K562 (cell line): ENCODE measurements at regions not wholly inside any gene's neighbourhood (a gene's known extent, or its start where the extent isn't known, plus 50 kb on each side); places are given as distances from the start of the nearest gene placed in this dataset.

Experiments used
- ATAC-seq: fragments of 200-7000 bp; cut with Tn5 transposase; 3 replicates; pipeline ENCODE4 v1.9.1; 2020; ENCODE audit warnings: moderate library complexity
- BruUV-seq: library from RNA; stranded (reverse); fragments of 400-500 nt; replicated peaks from 2 replicates; lab custom pipeline; 2021; lab: Mats Ljungman, UMichigan
- CTCF ChIA-PET: fragments of 300-600 bp; formaldehyde crosslinking; extraction: SDS; loops from one replicate; lab custom pipeline; 2021; ENCODE audit warnings: low intra/inter-chr PET ratio; lab: Yijun Ruan, JAX
- POLR2A ChIA-PET: fragments of 300-600, 350-650 bp; sonication (Branson Sonifier 250); formaldehyde crosslinking; extraction: SDS; loops from one replicate; lab custom pipeline; 2021; ENCODE audit warnings: antibody characterized with exemption, inconsistent platforms; lab: Yijun Ruan, JAX
- DNase-seq, 4 experiments: peaks; one replicate each; pipeline versions ENCODE4 v3.0.0 to v3.0.0-alpha.2; 2011 to 2018; ENCODE audit warnings: low spot score in 3 of 4, mixed read lengths in 3 of 4; ENCODE audit errors: extremely low read depth in 1 of 4
- FAIRE-seq: peaks from 2 replicates; lab custom pipeline; 2011; peaks lifted over from hg19 to GRCh38; lab: Jason Lieb, UNC
- H2AFZ ChIP-seq: 2 replicates; pipeline ENCODE4 v1.6.0; 2011; ENCODE audit warnings: low read depth, low read length, control low read depth, inconsistent platforms
- H3K27ac ChIP-seq: fragments of 200-600 bp; 3 replicates; pipeline ENCODE4 v1.8.0; 2011; ENCODE audit warnings: low read depth, mild to moderate bottlenecking, control low read depth, inconsistent platforms, low read length, moderate library complexity, mixed read lengths; ENCODE audit errors: extremely low read depth
- H3K27me3 ChIP-seq, 2 experiments: fragments of 300-600 bp in 1 of 2; 2 replicates in 1 of 2; 3 replicates in 1 of 2; pipeline versions ENCODE4 v1.6.0 to v1.8.0; 2011; ENCODE audit warnings: inconsistent platforms in 2 of 2, low read length in 2 of 2, mild to moderate bottlenecking in 1 of 2, mixed read lengths in 1 of 2, moderate library complexity in 1 of 2; ENCODE audit not compliant: control insufficient read depth in 2 of 2, insufficient read depth in 2 of 2
- H3K36me3 ChIP-seq: fragments of 300-600 bp; 3 replicates; pipeline ENCODE4 v1.8.0; 2011; ENCODE audit warnings: mild to moderate bottlenecking, low read length, inconsistent platforms; ENCODE audit not compliant: control insufficient read depth, insufficient read depth
- H3K4me1 ChIP-seq, 2 experiments: fragments of 200-600 bp in 1 of 2; replicated peaks in 1 of 2; 2 replicates in 1 of 2; 3 replicates in 1 of 2; pipeline versions ENCODE4 v1.5.1 to v1.8.0; 2011; ENCODE audit warnings: inconsistent platforms in 2 of 2, low read length in 2 of 2, mild to moderate bottlenecking in 1 of 2, mixed read lengths in 1 of 2, moderate library complexity in 1 of 2; ENCODE audit not compliant: control insufficient read depth in 2 of 2, insufficient read depth in 2 of 2
- H3K4me2 ChIP-seq: 2 replicates; pipeline ENCODE4 v1.6.1; 2011; ENCODE audit warnings: low read length, control low read depth, inconsistent platforms, mixed read lengths; ENCODE audit not compliant: insufficient read depth
- H3K4me3 ChIP-seq: fragments of 200-600 bp; sonication (generic), shearing (Covaris generic); 2 replicates; pipeline ENCODE4 v1.5.1; 2016; ENCODE audit warnings: control low read depth, inconsistent platforms
- H3K79me2 ChIP-seq: fragments of 200-600 bp; 3 replicates; pipeline ENCODE4 v1.8.0; 2011; ENCODE audit warnings: low read length, inconsistent platforms; ENCODE audit not compliant: control insufficient read depth, insufficient read depth
- H3K9ac ChIP-seq, 2 experiments: 2 replicates each; pipeline versions ENCODE4 v1.6.0 to v1.6.1; 2011; ENCODE audit warnings: low read depth in 2 of 2, low read length in 2 of 2, control low read depth in 1 of 2, inconsistent platforms in 1 of 2, mild to moderate bottlenecking in 1 of 2, mixed read lengths in 1 of 2; ENCODE audit not compliant: insufficient read depth in 1 of 2
- H3K9me1 ChIP-seq: one replicate; pipeline ENCODE4 v1.6.0; 2011; ENCODE audit warnings: inconsistent platforms, mild to moderate bottlenecking, low read length, moderate library complexity; ENCODE audit not compliant: control insufficient read depth, insufficient read depth
- H3K9me3 ChIP-seq: replicated peaks from 2 replicates; pipeline ENCODE4 v1.5.1; 2011; ENCODE audit warnings: low read depth, low read length, inconsistent platforms; ENCODE audit not compliant: control insufficient read depth, insufficient read depth
- H4K20me1 ChIP-seq: replicated peaks from 2 replicates; pipeline ENCODE4 v1.6.1; 2011; ENCODE audit warnings: low read length, inconsistent platforms, mixed read lengths; ENCODE audit not compliant: control insufficient read depth, insufficient read depth
- ARID2 ChIP-seq: fragments of 450-650 bp; IDR thresholded peaks from 2 replicates; pipeline ENCODE4 v1.6.1; 2017; ENCODE audit warnings: antibody characterized with exemption, mild to moderate bottlenecking
- EWSR1 ChIP-seq: fragments of 450-650 bp; IDR thresholded peaks from 2 replicates; pipeline ENCODE4 v1.6.1; 2018; ENCODE audit warnings: borderline replicate concordance, mild to moderate bottlenecking, low read depth, moderate library complexity; ENCODE audit not compliant: partially characterized antibody
- MAFF ChIP-seq: IDR thresholded peaks from 2 replicates; pipeline ENCODE4 v1.6.1; 2012; ENCODE audit warnings: low read length, improper control_type of control experiment
- MEF2A ChIP-seq: IDR thresholded peaks from 2 replicates; pipeline ENCODE4 v1.6.1; 2011; ENCODE audit warnings: low read depth, mild to moderate bottlenecking, low read length, moderate library complexity; ENCODE audit not compliant: control insufficient read depth
- MYC ChIP-seq, 2 experiments: fragments of 250-450 bp in 1 of 2; sonication (Bioruptor Pico) in 1 of 2; IDR thresholded peaks; 2 replicates each; pipeline versions ENCODE4 v1.5.1 to v1.6.1; 2012 to 2021; ENCODE audit warnings: low read depth in 2 of 2, borderline replicate concordance in 1 of 2, improper control_type of control experiment in 1 of 2, low read length in 1 of 2, mild to moderate bottlenecking in 1 of 2, moderate library complexity in 1 of 2
- NELFE ChIP-seq: IDR thresholded peaks from 2 replicates; pipeline ENCODE4 v1.6.1; 2011; ENCODE audit warnings: mild to moderate bottlenecking; ENCODE audit not compliant: insufficient read depth, insufficient read length
- PHB2 ChIP-seq: fragments of 450-650 bp; IDR thresholded peaks from 2 replicates; pipeline ENCODE4 v1.6.1; 2017; ENCODE audit warnings: low read depth
- POLR2G ChIP-seq: fragments of 200-400 bp; formaldehyde crosslinking; IDR thresholded peaks from 2 replicates; pipeline ENCODE4 v1.6.1; 2017; ENCODE audit warnings: low read depth, mild to moderate bottlenecking, antibody characterized with exemption, low read length, moderate library complexity
- RBM22 ChIP-seq: fragments of 200-400 bp; formaldehyde crosslinking; IDR thresholded peaks from 2 replicates; pipeline ENCODE4 v1.6.1; 2018; ENCODE audit warnings: low read length, low read depth; ENCODE audit not compliant: poor library complexity, severe bottlenecking
- RHOXF2B ChIP-seq: fragments of 250-450 bp; sonication (Bioruptor Pico); conservative IDR thresholded peaks from 2 replicates; pipeline ENCODE4 v1.5.1; 2021
- ZNF282 ChIP-seq: sonication (generic); formaldehyde crosslinking; IDR thresholded peaks from 2 replicates; pipeline ENCODE4 v1.8.1; 2023; ENCODE audit warnings: missing genetic modification reagents
- in situ Hi-C: fragments of 300-500 bp; cut with MboI; formaldehyde crosslinking; loops from 4 replicates; pipeline ENCODE4 v1.15.0; 2018; ENCODE audit warnings: inconsistent platforms, mixed read lengths
- intact Hi-C: fragments of 100-400 bp; cut with micrococcal nuclease; formaldehyde crosslinking; loops from 2 replicates; pipeline ENCODE4 v1.14.2; 2022
- TF ChIP-seq, protein P1 (sequence below), 2 experiments: IDR thresholded peaks in 1 of 2; conservative IDR thresholded peaks in 1 of 2; 2 replicates each; pipeline ENCODE4 v1.6.1; 2016; ENCODE audit warnings: low read depth in 2 of 2, mild to moderate bottlenecking in 1 of 2, missing compliant biosample characterization in 1 of 2, missing genetic modification characterization in 1 of 2, moderate library complexity in 1 of 2
- TF ChIP-seq, protein P2 (sequence below): fragments of 250-450 bp; sonication (Bioruptor Pico); IDR thresholded peaks from 2 replicates; pipeline ENCODE4 v1.8.0; 2022; ENCODE audit warnings: moderate library complexity, mild to moderate bottlenecking, inconsistent platforms
- TF ChIP-seq, protein P3 (sequence below): sonication (generic); formaldehyde crosslinking; IDR thresholded peaks from 2 replicates; pipeline ENCODE4 v1.8.0; 2022; ENCODE audit warnings: missing genetic modification reagents, mild to moderate bottlenecking, moderate library complexity, borderline replicate concordance
- TF ChIP-seq, protein P4 (sequence below): fragments of 250-450 bp; sonication (Bioruptor Pico); IDR thresholded peaks from 2 replicates; pipeline ENCODE4 v1.8.0; 2021; ENCODE audit warnings: mild to moderate bottlenecking, moderate library complexity

DNA sequence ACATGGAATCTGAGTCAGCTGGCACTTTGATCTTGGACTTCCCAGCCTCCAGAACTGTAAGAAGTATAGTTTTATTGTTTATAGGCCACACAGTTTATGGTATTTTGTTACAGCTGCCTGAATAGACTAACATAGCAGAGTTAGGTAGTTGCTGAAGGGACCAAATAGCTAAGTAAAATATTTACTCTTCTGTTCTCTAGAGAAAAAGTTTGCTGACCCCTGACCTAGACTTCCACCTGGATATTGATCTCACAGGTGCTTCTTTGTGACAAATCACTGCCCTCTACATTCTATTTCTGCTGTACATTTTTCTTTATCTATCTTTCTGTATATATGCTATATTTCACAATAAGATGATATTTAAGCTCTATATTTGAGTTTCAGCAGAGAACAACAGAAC lies 212.5 kb downstream of the CSNK2A3 start:
- Histone ChIP-seq H3K4me2 (no peak overlapping the region), H3K9me1 (no peaks in the 10 kb centered on the region), H3K36me3 (no peaks in the 10 kb centered on the region), H3K79me2 (no peaks in the 10 kb centered on the region), H2AFZ (no peak overlapping the region), H4K20me1 (no peaks in the 10 kb centered on the region), H3K9ac (no peak overlapping the region), H3K27ac (no peak overlapping the region), H3K4me1 (no peaks in the 10 kb centered on the region), H3K27me3 (peaks cover 2 to 14% of the 10 kb centered on the region in 2 experiments; a peak in 2 of 5 replicates), H3K9me3 (no peaks in the 10 kb centered on the region), H3K4me3 (no peak overlapping the region)
- ATAC-seq (no peak), FAIRE-seq (no peak), DNase-seq (no peak)
- intact Hi-C loops (no loop called here), in situ Hi-C loops (no loop called here)
- BruUV-seq = no TSS peak
- POLR2A ChIA-PET = interaction anchor here (0.6 to 1.2 kb wide), 4 partner anchors 8 to 1083 kb away, joined by 3 read pairs; no protein-coding TSS in a partner anchor
- CTCF ChIA-PET = no interaction called here
- no peak for TF ChIP-seq MYC (IDR thresholded peaks at IDR 0.05; ENCODE audit: low read depth, low read length)
- TF ChIP-seq MYC (CRISPR knock-in tag; IDR thresholded peaks at IDR 0.05; ENCODE audit: borderline replicate concordance, low read depth) = no peak
- no peak for TF ChIP-seq RBM22
- TF ChIP-seq EWSR1 = no peak
- TF ChIP-seq, protein P1, sequence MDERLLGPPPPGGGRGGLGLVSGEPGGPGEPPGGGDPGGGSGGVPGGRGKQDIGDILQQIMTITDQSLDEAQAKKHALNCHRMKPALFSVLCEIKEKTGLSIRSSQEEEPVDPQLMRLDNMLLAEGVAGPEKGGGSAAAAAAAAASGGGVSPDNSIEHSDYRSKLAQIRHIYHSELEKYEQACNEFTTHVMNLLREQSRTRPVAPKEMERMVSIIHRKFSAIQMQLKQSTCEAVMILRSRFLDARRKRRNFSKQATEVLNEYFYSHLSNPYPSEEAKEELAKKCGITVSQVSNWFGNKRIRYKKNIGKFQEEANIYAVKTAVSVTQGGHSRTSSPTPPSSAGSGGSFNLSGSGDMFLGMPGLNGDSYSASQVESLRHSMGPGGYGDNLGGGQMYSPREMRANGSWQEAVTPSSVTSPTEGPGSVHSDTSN (CRISPR knock-in tag; IDR thresholded peaks at IDR 0.05; ENCODE audit: low read depth) = no peak
- TF ChIP-seq, protein P1 (tag; conservative IDR thresholded peaks at IDR 0.05; ENCODE audit: low read depth) = no peak
- no peak for TF ChIP-seq NELFE
- no peak for TF ChIP-seq MEF2A
- no peak for TF ChIP-seq ZNF282 (CRISPR knock-in tag)
- no peak for TF ChIP-seq POLR2G
- TF ChIP-seq PHB2 = no peak
- no peak for TF ChIP-seq MAFF
- TF ChIP-seq, protein P2, sequence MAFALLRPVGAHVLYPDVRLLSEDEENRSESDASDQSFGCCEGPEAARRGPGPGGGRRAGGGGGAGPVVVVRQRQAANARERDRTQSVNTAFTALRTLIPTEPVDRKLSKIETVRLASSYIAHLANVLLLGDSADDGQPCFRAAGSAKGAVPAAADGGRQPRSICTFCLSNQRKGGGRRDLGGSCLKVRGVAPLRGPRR (CRISPR knock-in tag) = no peak
- TF ChIP-seq RHOXF2B = no peak
- no peak for TF ChIP-seq ARID2
- TF ChIP-seq, protein P3, sequence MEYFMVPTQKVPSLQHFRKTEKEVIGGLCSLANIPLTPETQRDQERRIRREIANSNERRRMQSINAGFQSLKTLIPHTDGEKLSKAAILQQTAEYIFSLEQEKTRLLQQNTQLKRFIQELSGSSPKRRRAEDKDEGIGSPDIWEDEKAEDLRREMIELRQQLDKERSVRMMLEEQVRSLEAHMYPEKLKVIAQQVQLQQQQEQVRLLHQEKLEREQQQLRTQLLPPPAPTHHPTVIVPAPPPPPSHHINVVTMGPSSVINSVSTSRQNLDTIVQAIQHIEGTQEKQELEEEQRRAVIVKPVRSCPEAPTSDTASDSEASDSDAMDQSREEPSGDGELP (CRISPR knock-in tag) = no peak
- TF ChIP-seq, protein P4, sequence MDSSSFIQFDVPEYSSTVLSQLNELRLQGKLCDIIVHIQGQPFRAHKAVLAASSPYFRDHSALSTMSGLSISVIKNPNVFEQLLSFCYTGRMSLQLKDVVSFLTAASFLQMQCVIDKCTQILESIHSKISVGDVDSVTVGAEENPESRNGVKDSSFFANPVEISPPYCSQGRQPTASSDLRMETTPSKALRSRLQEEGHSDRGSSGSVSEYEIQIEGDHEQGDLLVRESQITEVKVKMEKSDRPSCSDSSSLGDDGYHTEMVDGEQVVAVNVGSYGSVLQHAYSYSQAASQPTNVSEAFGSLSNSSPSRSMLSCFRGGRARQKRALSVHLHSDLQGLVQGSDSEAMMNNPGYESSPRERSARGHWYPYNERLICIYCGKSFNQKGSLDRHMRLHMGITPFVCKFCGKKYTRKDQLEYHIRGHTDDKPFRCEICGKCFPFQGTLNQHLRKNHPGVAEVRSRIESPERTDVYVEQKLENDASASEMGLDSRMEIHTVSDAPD (CRISPR knock-in tag) = no peak
